ENCODE measurements at regions not wholly inside any gene's neighbourhood (a gene's known extent, or its start where the extent isn't known, plus 50 kb on each side); places are given as distances from the start of the nearest gene placed in this dataset.

GRCh38 chr4:137253949-137254348, 278.3 kb downstream of the PCDH18 start:
- intact Hi-C loops (cut with micrococcal nuclease; ENCODE audit: unreplicated experiment) (no loop called here), in situ Hi-C loops (cut with HindIII; ENCODE audit: low pct_unique_long_range_greater_than_20kb, low sequenced_read_pairs) (no loop called here)
- H3K4me3 ChIP-seq (ENCODE audit: low read depth in 2 of 2, low read length in 2 of 2): no peak overlapping the region
- H3K9me3 ChIP-seq (ENCODE audit: control insufficient read depth, insufficient read depth, low read depth, low read length): no peaks in the 10 kb centered on the region
- H3K27me3 ChIP-seq (ENCODE audit: control insufficient read depth, insufficient read depth, low read length): no peaks in the 10 kb centered on the region
- ATAC-seq: no peak
- H3K27ac ChIP-seq (ENCODE audit: low read length): no peak overlapping the region
- POLR2A ChIA-PET: no interaction called here
- BruUV-seq (replicated peaks): no TSS peak
- DNase-seq (ENCODE audit: low read depth, low spot score): no peak
- no peaks in the 10 kb centered on the region for H3K4me1 ChIP-seq (ENCODE audit: control insufficient read depth, insufficient read depth, low read length)
- CTCF ChIA-PET: no interaction called here
- TF ChIP-seq CTCF (IDR thresholded peaks at IDR 0.05) (no peak), TCF7L2 (IDR thresholded peaks at IDR 0.05; ENCODE audit: low read depth, low read length) (no peak), SIN3A (IDR thresholded peaks at IDR 0.05; ENCODE audit: borderline replicate concordance, insufficient read depth, low read depth, low read length) (no peak), POLR2AphosphoS5 (IDR thresholded peaks at IDR 0.05; ENCODE audit: low read depth, low read length) (no peak)
- TF ChIP-seq, protein P1, sequence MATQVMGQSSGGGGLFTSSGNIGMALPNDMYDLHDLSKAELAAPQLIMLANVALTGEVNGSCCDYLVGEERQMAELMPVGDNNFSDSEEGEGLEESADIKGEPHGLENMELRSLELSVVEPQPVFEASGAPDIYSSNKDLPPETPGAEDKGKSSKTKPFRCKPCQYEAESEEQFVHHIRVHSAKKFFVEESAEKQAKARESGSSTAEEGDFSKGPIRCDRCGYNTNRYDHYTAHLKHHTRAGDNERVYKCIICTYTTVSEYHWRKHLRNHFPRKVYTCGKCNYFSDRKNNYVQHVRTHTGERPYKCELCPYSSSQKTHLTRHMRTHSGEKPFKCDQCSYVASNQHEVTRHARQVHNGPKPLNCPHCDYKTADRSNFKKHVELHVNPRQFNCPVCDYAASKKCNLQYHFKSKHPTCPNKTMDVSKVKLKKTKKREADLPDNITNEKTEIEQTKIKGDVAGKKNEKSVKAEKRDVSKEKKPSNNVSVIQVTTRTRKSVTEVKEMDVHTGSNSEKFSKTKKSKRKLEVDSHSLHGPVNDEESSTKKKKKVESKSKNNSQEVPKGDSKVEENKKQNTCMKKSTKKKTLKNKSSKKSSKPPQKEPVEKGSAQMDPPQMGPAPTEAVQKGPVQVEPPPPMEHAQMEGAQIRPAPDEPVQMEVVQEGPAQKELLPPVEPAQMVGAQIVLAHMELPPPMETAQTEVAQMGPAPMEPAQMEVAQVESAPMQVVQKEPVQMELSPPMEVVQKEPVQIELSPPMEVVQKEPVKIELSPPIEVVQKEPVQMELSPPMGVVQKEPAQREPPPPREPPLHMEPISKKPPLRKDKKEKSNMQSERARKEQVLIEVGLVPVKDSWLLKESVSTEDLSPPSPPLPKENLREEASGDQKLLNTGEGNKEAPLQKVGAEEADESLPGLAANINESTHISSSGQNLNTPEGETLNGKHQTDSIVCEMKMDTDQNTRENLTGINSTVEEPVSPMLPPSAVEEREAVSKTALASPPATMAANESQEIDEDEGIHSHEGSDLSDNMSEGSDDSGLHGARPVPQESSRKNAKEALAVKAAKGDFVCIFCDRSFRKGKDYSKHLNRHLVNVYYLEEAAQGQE (IDR thresholded peaks at IDR 0.05; ENCODE audit: insufficient read depth in 1 of 2, low read depth in 2 of 2, low read length in 1 of 2): no peak
- no peaks in the 10 kb centered on the region; the same call in 1 of the 2 replicates for H3K36me3 ChIP-seq (ENCODE audit: control insufficient read depth, insufficient read depth, low read length)

DNA sequence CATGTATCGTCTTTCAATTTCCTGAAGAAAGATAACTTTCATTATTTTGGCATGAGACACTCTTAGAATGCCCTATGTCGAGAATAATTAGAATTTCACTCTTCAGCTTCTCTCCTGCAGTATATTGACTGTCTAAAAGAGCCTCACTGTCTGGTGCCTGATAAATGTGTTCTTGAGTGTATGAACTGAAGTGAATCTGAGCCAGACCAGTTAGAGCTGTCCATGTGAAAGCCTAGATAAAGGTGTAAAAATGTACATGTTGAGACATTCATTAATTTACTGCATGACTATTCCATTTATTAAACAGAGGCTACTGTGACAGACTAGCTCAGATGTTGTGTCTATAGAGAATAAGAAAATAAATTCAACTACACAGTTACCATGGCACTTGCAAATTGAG, 283.2 kb downstream of the PCDH18 start:
- Histone ChIP-seq H3K36me3 (ENCODE audit: control insufficient read depth, insufficient read depth, low read length) (no peaks in the 10 kb centered on the region; the same call in 1 of the 2 replicates), H3K9me3 (ENCODE audit: control insufficient read depth, insufficient read depth, low read depth, low read length) (no peaks in the 10 kb centered on the region), H3K4me3 (ENCODE audit: low read depth in 2 of 2, low read length in 2 of 2) (no peak overlapping the region), H3K27me3 (ENCODE audit: control insufficient read depth, insufficient read depth, low read length) (no peaks in the 10 kb centered on the region), H3K27ac (ENCODE audit: low read length) (no peak overlapping the region), H3K4me1 (ENCODE audit: control insufficient read depth, insufficient read depth, low read length) (no peaks in the 10 kb centered on the region)
- ATAC-seq: no peak
- DNase-seq (ENCODE audit: low read depth, low spot score): no peak
- in situ Hi-C loops (cut with HindIII; ENCODE audit: low pct_unique_long_range_greater_than_20kb, low sequenced_read_pairs): no loop called here
- POLR2A ChIA-PET: no interaction called here
- CTCF ChIA-PET: no interaction called here
- TF ChIP-seq TCF7L2 (IDR thresholded peaks at IDR 0.05; ENCODE audit: low read depth, low read length) (no peak), POLR2AphosphoS5 (IDR thresholded peaks at IDR 0.05; ENCODE audit: low read depth, low read length) (no peak), SIN3A (IDR thresholded peaks at IDR 0.05; ENCODE audit: borderline replicate concordance, insufficient read depth, low read depth, low read length) (no peak), CTCF (IDR thresholded peaks at IDR 0.05) (no peak)
- TF ChIP-seq, protein P1 (IDR thresholded peaks at IDR 0.05; ENCODE audit: insufficient read depth in 1 of 2, low read depth in 2 of 2, low read length in 1 of 2): no peak
- intact Hi-C loops (cut with micrococcal nuclease; ENCODE audit: unreplicated experiment): no loop called here
- no TSS peak for BruUV-seq (replicated peaks)

Measured in Panc1 (cell line).